Osteoblast (primary cell): ENCODE measurements at regions not wholly inside any gene's neighbourhood (a gene's known extent, or its start where the extent isn't known, plus 50 kb on each side); places are given as distances from the start of the nearest gene placed in this dataset.

Experiments used
- DNase-seq: peaks from one replicate; pipeline ENCODE4 v3.0.0; 2011; ENCODE audit warnings: low spot score, mixed read lengths; ENCODE audit not compliant: insufficient read length; ENCODE audit errors: missing footprints
- H2AFZ ChIP-seq: 2 replicates; pipeline ENCODE4 v1.6.0; 2011; ENCODE audit warnings: mild to moderate bottlenecking, low read length
- H3K27ac ChIP-seq: 2 replicates; pipeline ENCODE4 v1.5.1; 2011; ENCODE audit warnings: mild to moderate bottlenecking, low read depth, low read length, moderate library complexity
- H3K27me3 ChIP-seq: 2 replicates; pipeline ENCODE4 v1.6.0; 2012; ENCODE audit warnings: mild to moderate bottlenecking, control low read depth, inconsistent platforms, low read length, moderate library complexity; ENCODE audit not compliant: insufficient read depth
- H3K36me3 ChIP-seq: 2 replicates; pipeline ENCODE4 v1.5.1; 2011; ENCODE audit warnings: mild to moderate bottlenecking, low read length, control low read depth, moderate library complexity; ENCODE audit not compliant: insufficient read depth
- H3K4me1 ChIP-seq: 2 replicates; pipeline ENCODE4 v1.5.1; 2011; ENCODE audit warnings: mild to moderate bottlenecking, low read length, control low read depth, moderate library complexity; ENCODE audit not compliant: insufficient read depth
- H3K4me2 ChIP-seq: 2 replicates; pipeline ENCODE4 v1.6.0; 2011; ENCODE audit warnings: mild to moderate bottlenecking, low read length; ENCODE audit not compliant: insufficient read depth
- H3K4me3 ChIP-seq: fragments of 200-600 bp; sonication (generic); 3 replicates; pipeline ENCODE4 v1.5.1; 2012; ENCODE audit warnings: mild to moderate bottlenecking, low read length, inconsistent platforms; ENCODE audit not compliant: insufficient read depth
- H3K79me2 ChIP-seq: 2 replicates; pipeline ENCODE4 v1.6.0; 2012; ENCODE audit warnings: mild to moderate bottlenecking, low read length, control low read depth, inconsistent platforms; ENCODE audit not compliant: insufficient read depth
- H3K9me3 ChIP-seq: 2 replicates; pipeline ENCODE4 v1.5.1; 2011; ENCODE audit warnings: low read depth, low read length, control low read depth
- H4K20me1 ChIP-seq: 2 replicates; pipeline ENCODE4 v1.6.0; 2012; ENCODE audit warnings: mild to moderate bottlenecking, low read length, control low read depth; ENCODE audit not compliant: insufficient read depth
- TF ChIP-seq, protein P1 (sequence below): IDR thresholded peaks from 2 replicates; pipeline ENCODE4 v1.5.1; 2011; ENCODE audit warnings: mild to moderate bottlenecking, low read depth, low read length, moderate library complexity; ENCODE audit errors: extremely low read depth

DNA sequence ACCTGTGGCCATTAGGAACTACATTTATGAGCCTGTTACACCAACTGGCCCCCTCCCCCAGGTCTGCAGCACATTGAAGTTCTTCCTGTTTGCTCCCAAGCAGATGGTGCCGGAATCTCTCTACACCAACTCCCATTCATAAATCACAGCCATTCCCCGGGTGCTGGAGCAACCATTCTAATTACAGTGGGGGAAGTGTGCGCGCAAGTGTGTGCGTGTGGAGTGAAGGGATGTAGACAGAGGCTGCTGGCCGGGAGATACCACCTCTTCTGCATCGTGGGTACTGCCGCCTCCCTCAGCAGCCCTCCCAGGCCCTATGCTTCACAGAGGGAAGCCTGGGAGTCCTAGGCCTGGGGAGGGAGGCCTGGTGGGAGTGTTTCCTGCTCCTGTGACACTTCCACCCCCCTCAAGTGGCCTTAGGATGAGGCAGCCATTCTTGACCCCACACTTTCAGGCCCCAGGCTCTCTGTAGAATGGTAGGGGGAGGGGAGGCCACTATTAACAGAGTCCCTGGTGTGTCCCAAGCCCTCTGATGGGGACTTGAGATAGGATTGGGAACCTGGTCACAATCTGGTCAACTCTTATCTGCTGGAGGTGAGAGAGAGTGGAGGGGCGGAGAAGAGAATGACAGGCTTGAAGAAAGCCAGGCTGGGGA lies 69.1 kb downstream of the MAGEF1 start:
- Histone ChIP-seq H3K4me1 (no peaks in the 10 kb centered on the region), H2AFZ (no peak overlapping the region), H3K36me3 (no peaks in the 10 kb centered on the region), H3K9me3 (no peaks in the 10 kb centered on the region), H3K79me2 (no peaks in the 10 kb centered on the region), H3K27me3 (peaks cover 8% of the 10 kb centered on the region), H3K27ac (no peak overlapping the region), H4K20me1 (no peaks in the 10 kb centered on the region), H3K4me2 (no peak overlapping the region), H3K4me3 (no peak overlapping the region)
- peak; percentile 57 for DNase-seq
- TF ChIP-seq, protein P1, sequence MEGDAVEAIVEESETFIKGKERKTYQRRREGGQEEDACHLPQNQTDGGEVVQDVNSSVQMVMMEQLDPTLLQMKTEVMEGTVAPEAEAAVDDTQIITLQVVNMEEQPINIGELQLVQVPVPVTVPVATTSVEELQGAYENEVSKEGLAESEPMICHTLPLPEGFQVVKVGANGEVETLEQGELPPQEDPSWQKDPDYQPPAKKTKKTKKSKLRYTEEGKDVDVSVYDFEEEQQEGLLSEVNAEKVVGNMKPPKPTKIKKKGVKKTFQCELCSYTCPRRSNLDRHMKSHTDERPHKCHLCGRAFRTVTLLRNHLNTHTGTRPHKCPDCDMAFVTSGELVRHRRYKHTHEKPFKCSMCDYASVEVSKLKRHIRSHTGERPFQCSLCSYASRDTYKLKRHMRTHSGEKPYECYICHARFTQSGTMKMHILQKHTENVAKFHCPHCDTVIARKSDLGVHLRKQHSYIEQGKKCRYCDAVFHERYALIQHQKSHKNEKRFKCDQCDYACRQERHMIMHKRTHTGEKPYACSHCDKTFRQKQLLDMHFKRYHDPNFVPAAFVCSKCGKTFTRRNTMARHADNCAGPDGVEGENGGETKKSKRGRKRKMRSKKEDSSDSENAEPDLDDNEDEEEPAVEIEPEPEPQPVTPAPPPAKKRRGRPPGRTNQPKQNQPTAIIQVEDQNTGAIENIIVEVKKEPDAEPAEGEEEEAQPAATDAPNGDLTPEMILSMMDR: no peak

DNA sequence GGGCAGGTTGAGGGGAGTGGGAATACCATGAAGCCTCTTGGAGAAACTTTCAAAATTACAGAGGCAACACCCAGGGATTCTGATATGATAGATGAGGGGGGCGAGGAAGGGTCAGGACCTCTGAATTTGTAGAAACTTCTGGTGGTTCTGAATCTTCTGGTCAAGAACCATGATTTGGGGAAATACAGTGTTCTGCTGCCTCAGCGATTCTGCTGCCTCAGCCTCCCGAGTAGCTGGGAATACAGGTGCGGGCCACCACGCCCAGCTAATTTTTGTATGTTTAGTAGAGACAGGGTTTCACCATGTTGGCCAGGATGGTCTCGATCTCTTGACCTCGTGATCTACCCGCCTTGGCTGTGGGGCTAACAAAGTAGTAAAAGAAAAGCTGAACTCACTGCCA lies 70.4 kb downstream of the MAGEF1 start:
- Histone ChIP-seq H3K4me3 (no peak overlapping the region), H2AFZ (no peak overlapping the region), H3K9me3 (no peaks in the 10 kb centered on the region), H3K4me2 (no peak overlapping the region), H3K36me3 (no peaks in the 10 kb centered on the region), H4K20me1 (no peaks in the 10 kb centered on the region), H3K4me1 (peaks cover 11% of the 10 kb centered on the region), H3K79me2 (no peaks in the 10 kb centered on the region), H3K27me3 (peaks cover 8% of the 10 kb centered on the region), H3K27ac (no peak overlapping the region)
- TF ChIP-seq, protein P1: no peak
- no peak for DNase-seq

DNA sequence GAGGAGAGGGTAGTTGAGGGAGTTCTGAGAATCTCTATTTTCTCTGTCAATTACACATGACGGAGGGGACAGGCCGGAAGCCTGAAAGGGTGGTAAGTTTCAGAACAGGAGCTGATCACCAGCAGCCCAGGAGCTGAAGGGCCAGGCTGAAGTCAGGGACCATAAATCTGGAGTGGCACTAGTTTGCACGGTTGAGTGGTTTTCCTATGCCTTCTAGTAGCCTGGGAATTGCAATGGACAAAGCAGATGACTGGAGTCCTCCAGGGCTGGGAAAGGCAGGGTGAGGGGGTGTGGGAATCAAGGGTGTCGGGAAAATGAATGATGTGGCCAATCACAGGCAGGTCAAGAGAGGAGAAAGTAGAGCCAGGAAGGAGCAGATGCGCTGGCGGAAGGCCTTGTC lies 72.5 kb downstream of the MAGEF1 start:
- TF ChIP-seq, protein P1: no peak
- Histone ChIP-seq H3K4me3 (no peak overlapping the region), H3K4me1 (peaks cover 11% of the 10 kb centered on the region), H3K9me3 (no peaks in the 10 kb centered on the region), H3K79me2 (no peaks in the 10 kb centered on the region), H3K27ac (no peak overlapping the region), H3K36me3 (no peaks in the 10 kb centered on the region), H2AFZ (no peak overlapping the region), H4K20me1 (no peaks in the 10 kb centered on the region), H3K27me3 (peaks cover 22% of the 10 kb centered on the region), H3K4me2 (no peak overlapping the region)
- peak; percentile 61 for DNase-seq

DNA sequence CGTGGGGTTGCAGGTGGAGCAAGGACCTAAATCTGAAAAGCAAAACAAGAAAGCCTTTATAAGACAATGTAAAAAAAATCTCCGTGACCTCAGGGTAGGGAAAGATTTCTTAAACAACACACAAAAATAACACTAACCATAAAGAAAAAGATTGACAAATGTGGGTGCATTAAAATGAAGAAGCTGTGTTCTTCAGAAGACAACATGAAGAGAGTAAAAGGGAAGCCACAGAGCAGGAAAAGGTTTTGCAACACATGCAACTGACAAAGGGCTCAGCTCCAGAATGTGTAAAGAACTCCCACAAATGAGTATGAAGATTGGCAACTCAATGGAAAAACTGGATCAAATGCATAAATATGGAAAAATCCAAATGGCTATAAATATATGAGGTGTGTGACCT lies 74.2 kb downstream of the MAGEF1 start:
- no peak overlapping the region for H3K4me2 ChIP-seq
- no peaks in the 10 kb centered on the region for H3K9me3 ChIP-seq
- no peaks in the 10 kb centered on the region for H3K36me3 ChIP-seq
- no peak overlapping the region for H3K27ac ChIP-seq
- TF ChIP-seq, protein P1: no peak
- H3K4me1 ChIP-seq: peaks cover 11% of the 10 kb centered on the region
- no peak overlapping the region for H2AFZ ChIP-seq
- peak; percentile 50 for DNase-seq
- peaks cover 25% of the 10 kb centered on the region for H3K27me3 ChIP-seq
- no peaks in the 10 kb centered on the region for H3K79me2 ChIP-seq
- H4K20me1 ChIP-seq: no peaks in the 10 kb centered on the region
- no peak overlapping the region for H3K4me3 ChIP-seq
